Cardiac fibroblast (primary cell): ENCODE measurements at regions not wholly inside any gene's neighbourhood (a gene's known extent, or its start where the extent isn't known, plus 50 kb on each side); places are given as distances from the start of the nearest gene placed in this dataset.

Experiments used
- DNase-seq, 2 donors: peaks; one replicate each; pipeline versions ENCODE4 v3.0.0 to v3.0.0-alpha.2; 2010; ENCODE audit warnings: low read depth in 2 of 2
- H3K4me3 ChIP-seq, 2 donors: replicated peaks in 1 of 2; 1 replicate in 1 of 2; 2 replicates in 1 of 2; pipeline ENCODE4 v1.5.1; 2011; ENCODE audit warnings: low read depth in 2 of 2, low read length in 2 of 2, mild to moderate bottlenecking in 2 of 2, moderate library complexity in 1 of 2
- CTCF ChIP-seq: IDR thresholded peaks from one replicate; pipeline ENCODE4 v1.5.1; 2011; ENCODE audit warnings: low read depth, mild to moderate bottlenecking, low read length, inconsistent platforms

GRCh38 chr6:168385858-168386735 is 54.9 kb upstream of the SMOC2 start:
- no peak for TF ChIP-seq CTCF
- DNase-seq: no peak
- H3K4me3 ChIP-seq: no peak overlapping the region

- TF ChIP-seq CTCF: no peak
- H3K4me3 ChIP-seq: no peak overlapping the region
- DNase-seq: no peak
These were observed 54.0 kb upstream of the SMOC2 start for GRCh38 chr6:168386973-168387372.

GRCh38 chr6:168387426-168387825 is 53.6 kb upstream of the SMOC2 start:
- TF ChIP-seq CTCF: no peak
- DNase-seq: no peak
- no peak overlapping the region for H3K4me3 ChIP-seq

GRCh38 chr6:168387911-168388310 is 53.1 kb upstream of the SMOC2 start:
- no peak overlapping the region for H3K4me3 ChIP-seq
- DNase-seq: no peak
- TF ChIP-seq CTCF: no peak

GRCh38 chr6:168388641-168389633 is 52.0 kb upstream of the SMOC2 start:
- TF ChIP-seq CTCF: no peak
- no peak overlapping the region for H3K4me3 ChIP-seq
- DNase-seq: no peak

- no peak for DNase-seq
- TF ChIP-seq CTCF: no peak
- H3K4me3 ChIP-seq: no peak overlapping the region
These were observed 50.1 kb upstream of the SMOC2 start for GRCh38 chr6:168390749-168391420.
